Adipocyte (in vitro differentiated cells): ENCODE measurements at regions not wholly inside any gene's neighbourhood (a gene's known extent, or its start where the extent isn't known, plus 50 kb on each side); places are given as distances from the start of the nearest gene placed in this dataset.

Experiments
- DNase-seq: peaks from one replicate; pipeline ENCODE4 v3.0.0-alpha.2; 2015; ENCODE audit warnings: low read depth
- H3K27me3 ChIP-seq: replicated peaks from 2 replicates; pipeline ENCODE4 v1.7.0; 2013; ENCODE audit warnings: mild to moderate bottlenecking, low read length, moderate library complexity; ENCODE audit not compliant: control insufficient read depth, insufficient read depth
- H3K36me3 ChIP-seq: 2 replicates; pipeline ENCODE4 v1.7.0; 2013; ENCODE audit warnings: low read length, mild to moderate bottlenecking, moderate library complexity; ENCODE audit not compliant: control insufficient read depth, insufficient read depth, severe bottlenecking
- H3K4me1 ChIP-seq: 2 replicates; pipeline ENCODE4 v1.7.0; 2013; ENCODE audit warnings: mild to moderate bottlenecking, low read length, moderate library complexity; ENCODE audit not compliant: control insufficient read depth, insufficient read depth
- H3K4me3 ChIP-seq: 2 replicates; pipeline ENCODE4 v1.7.0; 2013; ENCODE audit warnings: mild to moderate bottlenecking, low read length, moderate library complexity
- H3K9ac ChIP-seq: 2 replicates; pipeline ENCODE4 v1.7.0; 2013; ENCODE audit warnings: mild to moderate bottlenecking, low read length, moderate library complexity
- H3K9me3 ChIP-seq: 2 replicates; pipeline ENCODE4 v1.7.0; 2013; ENCODE audit warnings: mild to moderate bottlenecking, low read length, moderate library complexity; ENCODE audit not compliant: control insufficient read depth

- DNase-seq = no peak
- no peaks in the 10 kb centered on the region for H3K27me3 ChIP-seq
Measured at GRCh38 chr7:115127399-115128021, 205.6 kb downstream of the MDFIC start.

GRCh38 chr7:115125750-115126149 is 203.9 kb downstream of the MDFIC start:
- no peaks in the 10 kb centered on the region for H3K27me3 ChIP-seq
- H3K4me1 ChIP-seq = no peaks in the 10 kb centered on the region
- no peak overlapping the region for H3K4me3 ChIP-seq
- no peak overlapping the region for H3K9ac ChIP-seq
- no peaks in the 10 kb centered on the region for H3K36me3 ChIP-seq
- H3K9me3 ChIP-seq = no peaks in the 10 kb centered on the region
- no peak for DNase-seq

More at GRCh38 chr7:115127399-115128021, 205.6 kb downstream of the MDFIC start:
- Histone ChIP-seq H3K36me3 (no peaks in the 10 kb centered on the region), H3K4me1 (no peaks in the 10 kb centered on the region), H3K9ac (no peak overlapping the region), H3K9me3 (no peaks in the 10 kb centered on the region), H3K4me3 (no peak overlapping the region)

- no peaks in the 10 kb centered on the region for H3K4me1 ChIP-seq
- no peak overlapping the region for H3K9ac ChIP-seq
- no peaks in the 10 kb centered on the region for H3K36me3 ChIP-seq
- H3K9me3 ChIP-seq = no peaks in the 10 kb centered on the region
- no peaks in the 10 kb centered on the region for H3K27me3 ChIP-seq
- H3K4me3 ChIP-seq = no peak overlapping the region
- DNase-seq = no peak
Measured at GRCh38 chr7:115125312-115125711, 203.4 kb downstream of the MDFIC start.

- H3K4me1 ChIP-seq = no peaks in the 10 kb centered on the region
- no peak overlapping the region for H3K9ac ChIP-seq
- H3K36me3 ChIP-seq = no peaks in the 10 kb centered on the region
- DNase-seq = no peak
- H3K4me3 ChIP-seq = no peak overlapping the region
- H3K27me3 ChIP-seq = no peaks in the 10 kb centered on the region
- H3K9me3 ChIP-seq = no peaks in the 10 kb centered on the region
Measured at GRCh38 chr7:115124409-115124939, 202.6 kb downstream of the MDFIC start.

GRCh38 chr7:115123441-115123840 is 201.5 kb downstream of the MDFIC start:
- H3K9ac ChIP-seq = no peak overlapping the region
- H3K36me3 ChIP-seq = no peaks in the 10 kb centered on the region
- no peaks in the 10 kb centered on the region for H3K27me3 ChIP-seq
- H3K9me3 ChIP-seq = no peaks in the 10 kb centered on the region
- H3K4me1 ChIP-seq = no peaks in the 10 kb centered on the region
- no peak overlapping the region for H3K4me3 ChIP-seq
- DNase-seq = no peak

GRCh38 chr7:115122388-115122787 is 200.5 kb downstream of the MDFIC start:
- H3K9ac ChIP-seq = no peak overlapping the region

GRCh38 chr7:115117748-115118147 is 195.9 kb downstream of the MDFIC start:
- H3K27me3 ChIP-seq = no peaks in the 10 kb centered on the region
- no peak overlapping the region for H3K9ac ChIP-seq
- H3K9me3 ChIP-seq = no peaks in the 10 kb centered on the region
- DNase-seq = no peak
- peaks cover 7% of the 10 kb centered on the region for H3K4me1 ChIP-seq
- H3K4me3 ChIP-seq = no peak overlapping the region
- no peaks in the 10 kb centered on the region for H3K36me3 ChIP-seq

More at GRCh38 chr7:115122388-115122787, 200.5 kb downstream of the MDFIC start:
- DNase-seq = no peak
- Histone ChIP-seq H3K27me3 (no peaks in the 10 kb centered on the region), H3K36me3 (no peaks in the 10 kb centered on the region), H3K9me3 (no peaks in the 10 kb centered on the region), H3K4me3 (no peak overlapping the region), H3K4me1 (no peaks in the 10 kb centered on the region)

GRCh38 chr7:115116773-115117715 is 195.2 kb downstream of the MDFIC start:
- Histone ChIP-seq H3K4me3 (no peak overlapping the region), H3K27me3 (no peaks in the 10 kb centered on the region), H3K36me3 (no peaks in the 10 kb centered on the region), H3K9ac (no peak overlapping the region), H3K4me1 (peaks cover 7% of the 10 kb centered on the region), H3K9me3 (no peaks in the 10 kb centered on the region)
- no peak for DNase-seq

GRCh38 chr7:115113776-115114175 is 191.9 kb downstream of the MDFIC start:
- peaks cover 7% of the 10 kb centered on the region for H3K4me1 ChIP-seq
- H3K4me3 ChIP-seq = no peak overlapping the region

GRCh38 chr7:115113131-115113530 is 191.2 kb downstream of the MDFIC start:
- no peaks in the 10 kb centered on the region for H3K36me3 ChIP-seq
- H3K4me3 ChIP-seq = no peak overlapping the region
- no peaks in the 10 kb centered on the region for H3K9me3 ChIP-seq
- DNase-seq = no peak
- H3K9ac ChIP-seq = no peak overlapping the region
- H3K27me3 ChIP-seq = no peaks in the 10 kb centered on the region
- H3K4me1 ChIP-seq = peaks cover 7% of the 10 kb centered on the region

More at GRCh38 chr7:115113776-115114175, 191.9 kb downstream of the MDFIC start:
- DNase-seq = no peak
- Histone ChIP-seq H3K9ac (no peak overlapping the region), H3K27me3 (no peaks in the 10 kb centered on the region), H3K9me3 (no peaks in the 10 kb centered on the region), H3K36me3 (no peaks in the 10 kb centered on the region)

GRCh38 chr7:115110523-115110922 is 188.6 kb downstream of the MDFIC start:
- no peak for DNase-seq
- Histone ChIP-seq H3K4me1 (peaks cover 7% of the 10 kb centered on the region), H3K9me3 (no peaks in the 10 kb centered on the region), H3K9ac (no peak overlapping the region), H3K4me3 (no peak overlapping the region), H3K36me3 (no peaks in the 10 kb centered on the region), H3K27me3 (no peaks in the 10 kb centered on the region)
